HEK293 (cell line): ENCODE measurements at regions not wholly inside any gene's neighbourhood (a gene's known extent, or its start where the extent isn't known, plus 50 kb on each side); places are given as distances from the start of the nearest gene placed in this dataset.

Experiments used
- CTCF ChIA-PET: fragments of 350-600 bp; formaldehyde crosslinking; extraction: SDS; loops from one replicate; lab custom pipeline; 2021; ENCODE audit warnings: antibody characterized with exemption; lab: Yijun Ruan, JAX
- POLR2A ChIA-PET: fragments of 300-600 bp; formaldehyde crosslinking; extraction: SDS; loops from one replicate; lab custom pipeline; 2020; ENCODE audit warnings: antibody characterized with exemption, inconsistent platforms; lab: Yijun Ruan, JAX
- H3K27ac ChIP-seq: fragments of 200-500 bp; sonication (Bioruptor generic); 2 replicates; pipeline ENCODE4 v1.5.1; 2014; ENCODE audit warnings: low read depth, low read length, control low read depth, inconsistent platforms; ENCODE audit errors: extremely low read depth
- H3K36me3 ChIP-seq, 2 experiments: fragments of 200-500 bp in 1 of 2; sonication (Bioruptor generic) in 1 of 2; 1 replicate in 1 of 2; 2 replicates in 1 of 2; pipeline ENCODE4 v1.5.1; 2014 to 2017; ENCODE audit warnings: inconsistent platforms in 2 of 2, low read length in 2 of 2; ENCODE audit not compliant: control insufficient read depth in 2 of 2, insufficient read depth in 1 of 2
- H3K4me1 ChIP-seq: fragments of 200-500 bp; sonication (Bioruptor generic); 2 replicates; pipeline ENCODE4 v1.5.1; 2014; ENCODE audit warnings: mild to moderate bottlenecking, low read length, inconsistent platforms; ENCODE audit not compliant: control insufficient read depth, insufficient read depth
- H3K4me3 ChIP-seq: 2 replicates; pipeline ENCODE4 v1.5.1; 2011; ENCODE audit warnings: low read depth, mild to moderate bottlenecking, control low read depth, low read length, moderate library complexity
- H3K9me3 ChIP-seq: fragments of 200-500 bp; sonication (Bioruptor generic); 2 replicates; pipeline ENCODE4 v1.5.1; 2014; ENCODE audit warnings: low read depth, low read length, inconsistent platforms; ENCODE audit not compliant: control insufficient read depth, insufficient read depth
- GLI2 ChIP-seq: fragments of 450-650 bp; formaldehyde crosslinking; IDR thresholded peaks from 2 replicates; pipeline ENCODE4; 2017; ENCODE audit warnings: missing biosample characterization, missing genetic modification characterization, low read depth, borderline replicate concordance
- HOXC10 ChIP-seq: sonication (generic); formaldehyde crosslinking; IDR thresholded peaks from 2 replicates; pipeline ENCODE4 v1.8.1; 2023; ENCODE audit warnings: mild to moderate bottlenecking, missing genetic modification reagents
- SP3 ChIP-seq: fragments of 450-650 bp; formaldehyde crosslinking; IDR thresholded peaks from 2 replicates; pipeline ENCODE4 v1.5.1; 2016; ENCODE audit warnings: missing biosample characterization, missing genetic modification characterization
- TCF7L2 ChIP-seq: IDR thresholded peaks from 2 replicates; pipeline ENCODE4 v1.6.1; 2011; ENCODE audit warnings: low read depth, mild to moderate bottlenecking, inconsistent platforms, low read length, moderate library complexity, borderline replicate concordance
- ZBTB26 ChIP-seq: fragments of 450-650 bp; formaldehyde crosslinking; optimal IDR thresholded peaks from 2 replicates; pipeline ENCODE3; 2016; ENCODE audit warnings: missing biosample characterization, mild to moderate bottlenecking, missing genetic modification characterization
- ZNF10 ChIP-seq: fragments of 450-650 bp; formaldehyde crosslinking; IDR thresholded peaks from 2 replicates; pipeline ENCODE4 v1.5.1; 2017; ENCODE audit warnings: missing biosample characterization, missing genetic modification characterization
- ZNF140 ChIP-seq: fragments of 450-650 bp; formaldehyde crosslinking; IDR thresholded peaks from 2 replicates; pipeline ENCODE4 v1.5.1; 2016; ENCODE audit warnings: missing biosample characterization, missing genetic modification characterization
- ZNF157 ChIP-seq: fragments of 450-650 bp; formaldehyde crosslinking; IDR thresholded peaks from 2 replicates; pipeline ENCODE4 v1.5.1; 2016; ENCODE audit warnings: missing biosample characterization, missing genetic modification characterization
- ZNF175 ChIP-seq: fragments of 450-650 bp; formaldehyde crosslinking; IDR thresholded peaks from 2 replicates; pipeline ENCODE4 v1.5.1; 2016; ENCODE audit warnings: missing biosample characterization, missing genetic modification characterization
- ZNF2 ChIP-seq: fragments of 450-650 bp; formaldehyde crosslinking; IDR thresholded peaks from 2 replicates; pipeline ENCODE4 v1.5.1; 2016; ENCODE audit warnings: missing biosample characterization, missing genetic modification characterization
- ZNF211 ChIP-seq: fragments of 450-650 bp; formaldehyde crosslinking; IDR thresholded peaks from 2 replicates; pipeline ENCODE4 v1.5.1; 2016; ENCODE audit warnings: low read depth, missing biosample characterization, missing genetic modification characterization
- ZNF214 ChIP-seq: fragments of 450-650 bp; formaldehyde crosslinking; IDR thresholded peaks from 2 replicates; pipeline ENCODE4 v1.5.1; 2017; ENCODE audit warnings: missing biosample characterization, mild to moderate bottlenecking, missing genetic modification characterization, borderline replicate concordance
- ZNF488 ChIP-seq: fragments of 450-650 bp; formaldehyde crosslinking; IDR thresholded peaks from 2 replicates; pipeline ENCODE4 v1.5.1; 2016; ENCODE audit warnings: missing biosample characterization, missing genetic modification characterization
- ZNF529 ChIP-seq: fragments of 450-650 bp; formaldehyde crosslinking; IDR thresholded peaks from 2 replicates; pipeline ENCODE4 v1.5.1; 2017; ENCODE audit warnings: missing genetic modification characterization, missing biosample characterization; ENCODE audit not compliant: insufficient replicate concordance
- ZNF560 ChIP-seq: fragments of 450-650 bp; formaldehyde crosslinking; IDR thresholded peaks from 2 replicates; pipeline ENCODE4 v1.5.1; 2017; ENCODE audit warnings: missing biosample characterization, missing genetic modification characterization, borderline replicate concordance
- ZNF585B ChIP-seq: fragments of 450-650 bp; formaldehyde crosslinking; IDR thresholded peaks from 2 replicates; pipeline ENCODE4 v1.5.1; 2016; ENCODE audit warnings: missing biosample characterization, missing genetic modification characterization
- ZNF629 ChIP-seq: fragments of 450-650 bp; formaldehyde crosslinking; IDR thresholded peaks from 2 replicates; pipeline ENCODE4 v1.5.1; 2017; ENCODE audit warnings: missing biosample characterization, missing genetic modification characterization
- ZNF792 ChIP-seq: fragments of 450-650 bp; formaldehyde crosslinking; IDR thresholded peaks from 2 replicates; pipeline ENCODE4 v1.5.1; 2016; ENCODE audit warnings: missing biosample characterization, missing genetic modification characterization
- ZNF837 ChIP-seq: fragments of 450-650 bp; formaldehyde crosslinking; IDR thresholded peaks from 2 replicates; pipeline ENCODE4 v1.5.1; 2016; ENCODE audit warnings: missing biosample characterization, missing genetic modification characterization
- TF ChIP-seq, protein P1 (sequence below): fragments of 450-650 bp; formaldehyde crosslinking; IDR thresholded peaks from 2 replicates; pipeline ENCODE4 v1.5.1; 2017; ENCODE audit warnings: missing biosample characterization, missing genetic modification characterization
- TF ChIP-seq, protein P2 (sequence below): fragments of 450-650 bp; formaldehyde crosslinking; IDR thresholded peaks from 2 replicates; pipeline ENCODE4 v1.5.1; 2016; ENCODE audit warnings: missing biosample characterization, missing genetic modification characterization

GRCh38 chr7:118366363-118366762 lies 141.9 kb downstream of the ANKRD7 start:
- H3K27ac ChIP-seq: no peak overlapping the region
- H3K36me3 ChIP-seq: no peaks in the 10 kb centered on the region

DNA sequence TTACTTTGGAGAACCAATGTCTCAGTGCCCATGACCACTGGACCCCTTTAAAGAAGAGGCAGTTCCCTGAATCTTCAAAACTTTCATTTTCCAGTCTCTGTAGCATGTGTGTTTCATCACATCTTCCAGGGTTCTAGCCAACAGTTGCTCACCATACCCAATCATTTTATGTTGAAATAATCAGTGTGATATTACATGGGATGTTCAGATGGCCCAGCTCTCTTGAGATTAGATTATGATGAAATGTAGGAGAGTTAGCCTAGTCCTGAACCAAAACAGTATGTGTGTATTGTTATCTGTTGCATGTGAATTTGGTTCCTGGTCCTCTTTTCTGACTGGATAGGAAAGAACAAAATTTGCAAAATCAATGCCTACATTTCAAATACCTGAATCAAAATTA lies 144.5 kb downstream of the ANKRD7 start:
- H3K27ac ChIP-seq: no peak overlapping the region
- POLR2A ChIA-PET: no interaction called here
- peaks cover 6% of the 10 kb centered on the region for H3K4me1 ChIP-seq
- H3K36me3 ChIP-seq: no peaks in the 10 kb centered on the region
- CTCF ChIA-PET: interaction anchor here (1.0 kb wide), 1 partner anchor 16 kb away, joined by 3 read pairs; no protein-coding TSS in a partner anchor
- no peak for TF ChIP-seq ZNF140
- TF ChIP-seq, protein P1, sequence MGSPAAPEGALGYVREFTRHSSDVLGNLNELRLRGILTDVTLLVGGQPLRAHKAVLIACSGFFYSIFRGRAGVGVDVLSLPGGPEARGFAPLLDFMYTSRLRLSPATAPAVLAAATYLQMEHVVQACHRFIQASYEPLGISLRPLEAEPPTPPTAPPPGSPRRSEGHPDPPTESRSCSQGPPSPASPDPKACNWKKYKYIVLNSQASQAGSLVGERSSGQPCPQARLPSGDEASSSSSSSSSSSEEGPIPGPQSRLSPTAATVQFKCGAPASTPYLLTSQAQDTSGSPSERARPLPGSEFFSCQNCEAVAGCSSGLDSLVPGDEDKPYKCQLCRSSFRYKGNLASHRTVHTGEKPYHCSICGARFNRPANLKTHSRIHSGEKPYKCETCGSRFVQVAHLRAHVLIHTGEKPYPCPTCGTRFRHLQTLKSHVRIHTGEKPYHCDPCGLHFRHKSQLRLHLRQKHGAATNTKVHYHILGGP: no peak
- TF ChIP-seq ZBTB26 (tag by site-specific recombination): no peak
- TF ChIP-seq ZNF211 (tag by site-specific recombination): no peak
- no peak for TF ChIP-seq ZNF175 (tag by site-specific recombination)
- TF ChIP-seq ZNF792 (tag by site-specific recombination): no peak
- no peak for TF ChIP-seq ZNF560 (tag by site-specific recombination)
- no peak for TF ChIP-seq HOXC10
- TF ChIP-seq ZNF585B (tag by site-specific recombination): no peak
- TF ChIP-seq, protein P2, sequence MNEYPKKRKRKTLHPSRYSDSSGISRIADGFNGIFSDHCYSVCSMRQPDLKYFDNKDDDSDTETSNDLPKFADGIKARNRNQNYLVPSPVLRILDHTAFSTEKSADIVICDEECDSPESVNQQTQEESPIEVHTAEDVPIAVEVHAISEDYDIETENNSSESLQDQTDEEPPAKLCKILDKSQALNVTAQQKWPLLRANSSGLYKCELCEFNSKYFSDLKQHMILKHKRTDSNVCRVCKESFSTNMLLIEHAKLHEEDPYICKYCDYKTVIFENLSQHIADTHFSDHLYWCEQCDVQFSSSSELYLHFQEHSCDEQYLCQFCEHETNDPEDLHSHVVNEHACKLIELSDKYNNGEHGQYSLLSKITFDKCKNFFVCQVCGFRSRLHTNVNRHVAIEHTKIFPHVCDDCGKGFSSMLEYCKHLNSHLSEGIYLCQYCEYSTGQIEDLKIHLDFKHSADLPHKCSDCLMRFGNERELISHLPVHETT (tag by site-specific recombination): no peak
- TF ChIP-seq, all 188 proteins: peak for 0
- Histone ChIP-seq H3K9me3 (no peaks in the 10 kb centered on the region), H3K4me3 (no peak overlapping the region)

More at GRCh38 chr7:118366363-118366762, 141.9 kb downstream of the ANKRD7 start:
- no peaks in the 10 kb centered on the region for H3K4me1 ChIP-seq
- H3K4me3 ChIP-seq: no peak overlapping the region
- ChIA-PET POLR2A (no interaction called here), CTCF (no interaction called here)
- no peak for TF ChIP-seq ZNF10
- TF ChIP-seq ZNF214 (tag by site-specific recombination): no peak
- no peak for TF ChIP-seq ZNF157 (tag by site-specific recombination)
- no peak for TF ChIP-seq ZNF837 (tag by site-specific recombination)
- TF ChIP-seq ZNF140: no peak
- TF ChIP-seq TCF7L2: no peak
- TF ChIP-seq ZNF560 (tag by site-specific recombination): no peak
- no peak for TF ChIP-seq ZNF629 (tag by site-specific recombination)
- no peak for TF ChIP-seq SP3 (tag by site-specific recombination)
- no peak for TF ChIP-seq ZNF529 (tag by site-specific recombination)
- no peak for TF ChIP-seq ZNF488 (tag by site-specific recombination)
- no peak for TF ChIP-seq ZNF2
- TF ChIP-seq GLI2 (tag by site-specific recombination): no peak
- no peaks in the 10 kb centered on the region for H3K9me3 ChIP-seq
